ENCODE measurements at regions not wholly inside any gene's neighbourhood (a gene's known extent, or its start where the extent isn't known, plus 50 kb on each side); places are given as distances from the start of the nearest gene placed in this dataset.

DNA sequence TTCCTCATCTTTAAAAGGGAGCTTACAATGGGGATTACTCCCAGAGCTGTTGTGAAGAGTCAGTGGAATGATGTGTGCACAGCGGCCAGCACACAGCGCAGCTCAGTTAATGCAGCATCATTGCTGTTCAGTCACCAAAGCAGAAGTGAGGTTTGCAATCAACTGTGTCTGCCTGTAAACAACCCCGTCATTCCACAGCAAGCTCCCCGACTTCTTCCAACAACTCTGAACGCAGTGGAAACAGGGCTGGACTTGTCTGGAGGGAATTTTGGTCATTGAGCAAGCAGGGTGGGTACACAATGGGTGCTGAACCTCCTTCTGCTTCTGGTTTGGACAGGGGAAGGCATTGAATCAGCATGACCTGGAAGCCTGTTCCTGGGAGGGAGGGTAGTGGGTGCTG lies 347.4 kb downstream of the PTPRU start:
- no peak overlapping the region for H3K27ac ChIP-seq
- H3K36me3 ChIP-seq = no peaks in the 10 kb centered on the region
- H3K4me3 ChIP-seq = no peak overlapping the region
- peaks cover 0 to 8% (median 0%) of the 10 kb centered on the region in 3 donors for H3K9me3 ChIP-seq
- H3K4me1 ChIP-seq = no peaks in the 10 kb centered on the region
- ATAC-seq = no peak
- TF ChIP-seq POLR2A (IDR thresholded peaks at IDR 0.05) (no peak), EP300 (IDR thresholded peaks at IDR 0.05) (no peak), POLR2AphosphoS5 (IDR thresholded peaks at IDR 0.05) (no peak)
- TF ChIP-seq, protein P1, sequence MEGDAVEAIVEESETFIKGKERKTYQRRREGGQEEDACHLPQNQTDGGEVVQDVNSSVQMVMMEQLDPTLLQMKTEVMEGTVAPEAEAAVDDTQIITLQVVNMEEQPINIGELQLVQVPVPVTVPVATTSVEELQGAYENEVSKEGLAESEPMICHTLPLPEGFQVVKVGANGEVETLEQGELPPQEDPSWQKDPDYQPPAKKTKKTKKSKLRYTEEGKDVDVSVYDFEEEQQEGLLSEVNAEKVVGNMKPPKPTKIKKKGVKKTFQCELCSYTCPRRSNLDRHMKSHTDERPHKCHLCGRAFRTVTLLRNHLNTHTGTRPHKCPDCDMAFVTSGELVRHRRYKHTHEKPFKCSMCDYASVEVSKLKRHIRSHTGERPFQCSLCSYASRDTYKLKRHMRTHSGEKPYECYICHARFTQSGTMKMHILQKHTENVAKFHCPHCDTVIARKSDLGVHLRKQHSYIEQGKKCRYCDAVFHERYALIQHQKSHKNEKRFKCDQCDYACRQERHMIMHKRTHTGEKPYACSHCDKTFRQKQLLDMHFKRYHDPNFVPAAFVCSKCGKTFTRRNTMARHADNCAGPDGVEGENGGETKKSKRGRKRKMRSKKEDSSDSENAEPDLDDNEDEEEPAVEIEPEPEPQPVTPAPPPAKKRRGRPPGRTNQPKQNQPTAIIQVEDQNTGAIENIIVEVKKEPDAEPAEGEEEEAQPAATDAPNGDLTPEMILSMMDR (IDR thresholded peaks at IDR 0.05) = no peak
- WGBS, 2 donors (ENCODE audit: low coverage in 1 of 2) = 80 to 81% methylated on average over 2 to 3 of the region's 5 CpGs
- peaks cover 63% of the 10 kb centered on the region for H3K27me3 ChIP-seq

DNA sequence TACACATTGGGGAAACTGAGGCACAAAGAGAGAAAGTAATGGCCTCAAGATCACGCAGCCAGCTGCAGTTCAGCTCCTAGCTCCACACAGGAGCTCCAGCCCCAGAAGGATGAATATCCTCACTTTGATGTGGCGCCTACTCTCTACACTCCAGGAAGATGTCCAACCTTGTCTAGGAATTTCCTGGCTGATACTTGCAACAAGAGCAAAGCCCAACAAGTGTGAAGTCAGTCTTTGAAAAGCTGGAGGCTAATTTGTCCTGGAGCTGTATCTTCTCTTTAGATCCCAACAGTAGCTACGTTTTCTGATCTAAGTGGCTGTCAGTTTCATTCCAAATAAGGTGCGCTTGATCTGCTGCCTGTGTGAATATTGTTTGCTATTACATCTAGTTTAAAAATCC lies 344.9 kb downstream of the PTPRU start:
- Histone ChIP-seq H3K4me3 (no peak overlapping the region), H3K27ac (no peak overlapping the region), H3K36me3 (no peaks in the 10 kb centered on the region), H3K27me3 (peaks cover 65% of the 10 kb centered on the region), H3K9me3 (no peaks in the 10 kb centered on the region), H3K4me1 (no peaks in the 10 kb centered on the region)
- 48 to 59% methylated on average over 4 of the region's 4 CpGs for WGBS, 2 donors (ENCODE audit: low coverage in 1 of 2)
- TF ChIP-seq EP300 (IDR thresholded peaks at IDR 0.05) (no peak), POLR2A (IDR thresholded peaks at IDR 0.05) (no peak), POLR2AphosphoS5 (IDR thresholded peaks at IDR 0.05) (no peak)
- TF ChIP-seq, protein P1 (IDR thresholded peaks at IDR 0.05) = no peak
- ATAC-seq = no peak

DNA sequence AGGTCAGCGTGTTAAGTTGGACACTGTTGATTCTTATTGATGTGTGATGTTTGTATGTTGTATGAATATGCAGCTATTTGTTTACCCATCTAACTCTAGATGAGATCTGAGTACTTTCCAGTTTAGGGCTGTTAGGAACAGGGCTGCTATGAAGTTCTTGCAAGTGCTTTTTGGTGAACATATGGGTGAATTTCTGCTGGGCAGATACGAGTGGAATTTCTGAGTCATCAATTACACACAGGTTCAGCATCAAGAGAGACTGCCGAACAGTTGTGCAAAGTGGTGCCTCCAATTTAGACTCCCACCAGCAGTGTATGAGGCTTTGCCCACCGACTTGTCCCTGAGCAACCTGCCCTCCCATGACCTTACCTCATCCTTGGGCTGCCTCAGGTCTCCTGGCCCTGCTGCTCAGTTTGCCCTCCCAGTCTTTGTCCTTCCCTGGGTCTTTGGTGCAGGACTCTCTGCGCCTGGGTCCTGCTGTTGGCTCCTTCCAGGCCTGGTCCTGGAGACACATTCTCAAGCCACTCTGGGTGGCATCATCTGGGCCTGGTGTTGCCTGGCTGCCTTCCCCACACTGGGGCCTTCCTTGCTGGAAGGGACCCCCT lies 343.6 kb downstream of the PTPRU start:
- no peak for TF ChIP-seq POLR2A (IDR thresholded peaks at IDR 0.05)
- TF ChIP-seq, protein P1 (IDR thresholded peaks at IDR 0.05) = no peak
- TF ChIP-seq POLR2AphosphoS5 (IDR thresholded peaks at IDR 0.05) = no peak
- TF ChIP-seq EP300 (IDR thresholded peaks at IDR 0.05) = no peak
- Histone ChIP-seq H3K4me3 (no peak overlapping the region), H3K4me1 (no peaks in the 10 kb centered on the region), H3K36me3 (no peaks in the 10 kb centered on the region), H3K27me3 (peaks cover 52% of the 10 kb centered on the region), H3K9me3 (no peaks in the 10 kb centered on the region), H3K27ac (no peak overlapping the region)
- ATAC-seq = no peak
- WGBS, 2 donors (ENCODE audit: low coverage in 1 of 2) = 40 to 73% methylated on average over 3 of the region's 5 CpGs

DNA sequence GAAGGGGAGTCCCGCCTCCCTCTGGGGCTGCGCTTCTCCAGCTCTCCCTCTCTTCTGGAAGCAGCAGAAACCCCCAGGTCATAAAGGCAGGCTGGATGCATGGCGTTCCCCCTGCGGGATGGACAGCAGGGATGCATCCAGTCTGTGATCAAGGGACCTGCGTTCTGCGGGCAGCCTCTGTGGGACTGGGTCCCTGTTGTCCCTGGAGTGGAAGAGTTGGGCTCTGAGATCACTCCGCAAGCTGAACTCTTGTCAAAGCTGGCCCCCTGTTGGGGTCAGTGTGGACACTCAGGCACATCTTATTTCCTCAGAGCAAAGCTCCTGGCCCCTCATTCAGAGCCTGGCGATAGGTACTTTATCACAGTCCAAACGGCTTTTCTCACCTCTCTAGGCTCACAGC lies 341.2 kb downstream of the PTPRU start:
- ATAC-seq = no peak
- no peaks in the 10 kb centered on the region for H3K36me3 ChIP-seq
- 10 to 50% methylated on average over 2 of the region's 9 CpGs for WGBS, 2 donors (ENCODE audit: low coverage in 1 of 2)
- no peaks in the 10 kb centered on the region for H3K9me3 ChIP-seq
- no peak overlapping the region for H3K4me3 ChIP-seq
- peaks cover 45% of the 10 kb centered on the region for H3K27me3 ChIP-seq
- no peak overlapping the region for H3K27ac ChIP-seq
- TF ChIP-seq EP300 (IDR thresholded peaks at IDR 0.05) (no peak), POLR2AphosphoS5 (IDR thresholded peaks at IDR 0.05) (no peak), POLR2A (IDR thresholded peaks at IDR 0.05) (no peak)
- TF ChIP-seq, protein P1 (IDR thresholded peaks at IDR 0.05) = no peak
- no peaks in the 10 kb centered on the region for H3K4me1 ChIP-seq

DNA sequence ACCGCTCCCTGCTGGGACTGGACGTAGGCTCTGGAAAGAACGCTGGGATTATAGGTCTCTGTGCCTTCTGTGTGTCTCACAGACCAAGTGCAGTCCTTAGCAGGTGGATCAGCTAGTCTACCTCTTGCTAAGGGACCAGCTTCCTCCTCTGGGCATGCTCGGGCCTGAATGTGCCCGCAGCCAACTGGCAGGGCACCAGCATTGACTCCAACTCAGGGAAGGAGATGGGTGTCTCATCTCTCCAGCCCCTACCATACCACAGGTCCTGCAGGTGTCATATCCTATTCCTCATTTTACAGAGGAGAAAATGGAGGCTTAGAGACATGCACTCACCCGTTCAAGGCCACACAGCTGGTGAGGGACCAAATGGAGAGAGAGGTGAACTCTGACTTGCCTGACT lies 340.2 kb downstream of the PTPRU start:
- H3K4me1 ChIP-seq = no peaks in the 10 kb centered on the region
- H3K27me3 ChIP-seq = peaks cover 45% of the 10 kb centered on the region
- no peak overlapping the region for H3K27ac ChIP-seq
- WGBS, 2 donors (ENCODE audit: low coverage in 1 of 2) = 0 to 83% methylated on average over 1 of the region's 6 CpGs
- ATAC-seq = no peak
- TF ChIP-seq EP300 (IDR thresholded peaks at IDR 0.05) (no peak), POLR2A (IDR thresholded peaks at IDR 0.05) (no peak), POLR2AphosphoS5 (IDR thresholded peaks at IDR 0.05) (no peak)
- TF ChIP-seq, protein P1 (IDR thresholded peaks at IDR 0.05) = no peak
- H3K36me3 ChIP-seq = no peaks in the 10 kb centered on the region
- H3K4me3 ChIP-seq = no peak overlapping the region
- H3K9me3 ChIP-seq = no peaks in the 10 kb centered on the region
